GM23248 (cell line): ENCODE measurements at regions not wholly inside any gene's neighbourhood (a gene's known extent, or its start where the extent isn't known, plus 50 kb on each side); places are given as distances from the start of the nearest gene placed in this dataset.

Experiments
- DNase-seq: peaks from one replicate; pipeline ENCODE4 v3.0.0-alpha.2; 2015
- H2AFZ ChIP-seq: fragments of 200-600 bp; sonication (generic); 2 replicates; pipeline ENCODE4 v1.6.1; 2016; ENCODE audit warnings: antibody characterized with exemption
- H3F3A ChIP-seq: fragments of 200-600 bp; sonication (generic); 2 replicates; pipeline ENCODE4 v1.6.1; 2016; ENCODE audit warnings: mild to moderate bottlenecking, antibody characterized with exemption, mixed run types; ENCODE audit not compliant: insufficient read depth
- H3K27ac ChIP-seq: fragments of 200-600 bp; sonication (generic); 2 replicates; pipeline ENCODE4 v1.5.1; 2016; ENCODE audit warnings: mild to moderate bottlenecking
- H3K27me3 ChIP-seq: fragments of 200-600 bp; sonication (generic); replicated peaks from 2 replicates; pipeline ENCODE4 v1.6.1; 2016; ENCODE audit warnings: mild to moderate bottlenecking; ENCODE audit not compliant: insufficient read depth
- H3K36me3 ChIP-seq: fragments of 200-600 bp; sonication (generic); 2 replicates; pipeline ENCODE4 v1.6.1; 2016; ENCODE audit warnings: low read depth, mild to moderate bottlenecking
- H3K4me1 ChIP-seq: fragments of 200-600 bp; sonication (generic); 2 replicates; pipeline ENCODE4 v1.6.1; 2016; ENCODE audit warnings: mild to moderate bottlenecking; ENCODE audit not compliant: insufficient read depth
- H3K4me2 ChIP-seq: fragments of 200-600 bp; sonication (generic); one replicate; pipeline ENCODE4 v1.6.1; 2016; ENCODE audit warnings: mild to moderate bottlenecking; ENCODE audit not compliant: unreplicated experiment
- H3K4me3 ChIP-seq: fragments of 200-600 bp; sonication (generic); 2 replicates; pipeline ENCODE4 v1.5.1; 2016; ENCODE audit warnings: mild to moderate bottlenecking
- H3K79me2 ChIP-seq: fragments of 200-600 bp; sonication (generic); 2 replicates; pipeline ENCODE4 v1.6.1; 2016; ENCODE audit warnings: mild to moderate bottlenecking; ENCODE audit not compliant: insufficient read depth
- H3K9ac ChIP-seq: fragments of 200-600 bp; sonication (generic); 2 replicates; pipeline ENCODE4 v1.6.1; 2016; ENCODE audit warnings: mild to moderate bottlenecking
- H3K9me2 ChIP-seq: fragments of 200-600 bp; sonication (generic); 2 replicates; pipeline ENCODE4 v1.6.1; 2016; ENCODE audit warnings: mixed run types, mild to moderate bottlenecking, moderate library complexity; ENCODE audit not compliant: insufficient read depth
- H3K9me3 ChIP-seq: fragments of 200-600 bp; sonication (generic); one replicate; pipeline ENCODE4 v1.6.1; 2017; ENCODE audit warnings: low read depth
- H4K20me1 ChIP-seq: fragments of 200-600 bp; sonication (generic); 2 replicates; pipeline ENCODE4 v1.6.0; 2016; ENCODE audit not compliant: insufficient read depth
- EZH2 ChIP-seq: fragments of 200-600 bp; sonication (generic); IDR thresholded peaks from 2 replicates; pipeline ENCODE4 v1.6.1; 2018; ENCODE audit warnings: antibody characterized with exemption, mild to moderate bottlenecking; ENCODE audit not compliant: insufficient read depth, poor library complexity, severe bottlenecking
- EZH2phosphoT487 ChIP-seq: fragments of 200-600 bp; sonication (generic); IDR thresholded peaks from 2 replicates; pipeline ENCODE4 v1.6.1; 2018; ENCODE audit warnings: antibody characterized with exemption, moderate library complexity, mild to moderate bottlenecking, low read depth; ENCODE audit not compliant: insufficient read depth
- WGBS, 2 experiments: methylation state at CpG; one replicate each; pipeline ENCODE4 v1.1.6; 2015 to 2017; ENCODE audit warnings: low lambda C conversion rate in 2 of 2, low coverage in 1 of 2; ENCODE audit errors: missing lambda C conversion rate in 2 of 2; 5-methylcytosine and 5-hydroxymethylcytosine counted together
- in situ Hi-C: fragments of 300-500 bp; cut with MboI; formaldehyde crosslinking; loops from 2 replicates; pipeline ENCODE4 v1.15.0; 2020

DNA sequence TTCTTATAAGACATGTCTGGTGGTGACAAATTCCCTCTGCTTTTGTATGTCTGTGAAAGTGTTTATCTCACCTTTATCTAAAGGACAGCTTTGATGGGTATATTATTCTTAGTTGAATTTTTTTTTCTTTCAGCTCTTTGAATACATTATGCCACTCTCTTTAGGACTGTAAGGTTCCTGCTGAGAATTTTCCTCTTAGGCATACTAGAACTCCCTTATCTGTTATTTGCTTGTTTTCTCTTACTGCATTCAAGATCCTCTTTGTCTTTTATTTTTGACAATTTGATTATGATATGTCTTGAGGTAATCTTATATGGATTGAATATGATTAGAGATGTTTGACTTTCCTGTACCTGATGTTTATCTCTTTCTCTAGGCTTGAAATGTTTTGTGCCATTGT, 1328.4 kb downstream of the PCDH9 start:
- no peaks in the 10 kb centered on the region for H3K36me3 ChIP-seq
- no peaks in the 10 kb centered on the region for H3F3A ChIP-seq
- H3K9me2 ChIP-seq: no peaks in the 10 kb centered on the region
- DNase-seq: no peak
- TF ChIP-seq EZH2phosphoT487: no peak
- TF ChIP-seq EZH2: no peak
- no peak overlapping the region for H3K27ac ChIP-seq
- in situ Hi-C loops: no loop called here
- no peak overlapping the region for H3K4me2 ChIP-seq
- H3K9me3 ChIP-seq: no peaks in the 10 kb centered on the region
- H4K20me1 ChIP-seq: no peaks in the 10 kb centered on the region
- H3K4me1 ChIP-seq: no peaks in the 10 kb centered on the region
- H3K27me3 ChIP-seq: no peaks in the 10 kb centered on the region
- H2AFZ ChIP-seq: no peak overlapping the region
- no peak overlapping the region for H3K9ac ChIP-seq
- H3K79me2 ChIP-seq: no peaks in the 10 kb centered on the region
- H3K4me3 ChIP-seq: no peak overlapping the region

DNA sequence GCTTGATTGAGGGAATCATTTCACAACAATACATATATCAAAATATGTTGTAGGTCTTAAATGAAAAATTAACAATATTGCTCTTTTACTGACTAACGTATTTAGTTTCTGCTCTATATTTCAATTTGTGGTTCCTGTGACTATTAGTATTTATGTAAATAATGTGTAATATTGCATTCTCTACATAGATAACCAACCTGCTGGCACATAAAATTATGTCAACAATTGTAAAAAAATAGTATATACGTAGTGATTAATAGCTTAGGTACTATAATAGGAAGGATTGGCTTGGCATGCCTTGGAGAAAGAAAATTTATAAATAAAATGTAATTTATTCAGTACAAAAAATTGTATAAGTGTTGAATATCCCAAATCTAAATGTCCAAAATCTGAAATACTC, 1336.1 kb downstream of the PCDH9 start:
- no peaks in the 10 kb centered on the region for H4K20me1 ChIP-seq
- TF ChIP-seq EZH2 (no peak), EZH2phosphoT487 (no peak)
- H2AFZ ChIP-seq: no peak overlapping the region
- H3K9me3 ChIP-seq: no peaks in the 10 kb centered on the region
- no peaks in the 10 kb centered on the region for H3K9me2 ChIP-seq
- H3K9ac ChIP-seq: no peak overlapping the region
- no peaks in the 10 kb centered on the region for H3K79me2 ChIP-seq
- no peaks in the 10 kb centered on the region for H3K27me3 ChIP-seq
- no peaks in the 10 kb centered on the region for H3K36me3 ChIP-seq
- H3K4me1 ChIP-seq: no peaks in the 10 kb centered on the region
- no peaks in the 10 kb centered on the region for H3F3A ChIP-seq
- no peak overlapping the region for H3K27ac ChIP-seq
- H3K4me2 ChIP-seq: no peak overlapping the region
- 9 to 11% methylated on average over 2 of the region's 2 CpGs for WGBS, 2 experiments
- DNase-seq: no peak
- H3K4me3 ChIP-seq: no peak overlapping the region
- in situ Hi-C loops: no loop called here

DNA sequence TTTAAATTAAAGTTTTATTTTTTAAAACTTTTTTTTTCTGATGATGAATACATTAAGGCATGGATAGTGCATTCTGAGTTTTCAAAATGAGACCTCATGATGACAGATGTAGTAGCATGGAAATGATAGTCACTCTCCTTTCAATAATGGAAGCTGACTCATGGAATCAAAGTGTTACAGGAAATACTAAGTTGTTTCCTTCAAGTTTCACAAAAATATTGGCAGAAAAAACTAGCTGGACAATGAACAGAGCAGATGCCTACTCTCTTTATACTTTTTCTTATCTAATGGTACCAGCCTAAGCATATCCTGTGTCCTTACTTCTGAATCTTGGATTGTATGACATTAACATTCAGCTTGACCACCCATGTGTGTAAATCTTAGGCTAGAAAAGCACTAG, 1337.3 kb downstream of the PCDH9 start:
- Histone ChIP-seq H3K27ac (no peak overlapping the region), H2AFZ (no peak overlapping the region), H4K20me1 (no peaks in the 10 kb centered on the region), H3K4me3 (no peak overlapping the region), H3K27me3 (no peaks in the 10 kb centered on the region), H3K9ac (no peak overlapping the region), H3K36me3 (no peaks in the 10 kb centered on the region), H3K9me2 (no peaks in the 10 kb centered on the region), H3F3A (no peaks in the 10 kb centered on the region), H3K4me2 (no peak overlapping the region), H3K79me2 (no peaks in the 10 kb centered on the region), H3K9me3 (no peaks in the 10 kb centered on the region), H3K4me1 (no peaks in the 10 kb centered on the region)
- no peak for DNase-seq
- TF ChIP-seq EZH2phosphoT487 (no peak), EZH2 (no peak)
- in situ Hi-C loops: no loop called here

DNA sequence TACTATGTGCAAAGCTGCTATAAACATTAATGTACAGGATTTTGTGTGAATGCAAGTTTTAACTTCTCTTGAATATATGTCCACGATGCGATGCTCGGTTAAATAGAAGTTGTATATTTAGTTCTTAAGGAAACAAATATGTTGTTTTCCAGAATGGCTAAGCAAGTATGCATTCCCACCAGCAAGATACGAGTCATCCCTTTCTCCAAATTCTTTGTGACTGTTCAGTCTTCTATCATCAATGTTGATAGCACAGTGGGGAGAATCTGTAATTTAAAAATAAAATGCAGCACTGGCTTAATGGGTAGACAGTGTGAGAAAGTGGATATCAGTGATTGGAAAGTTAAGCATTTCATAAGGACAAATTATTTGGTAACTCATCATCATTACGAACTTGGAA, 1340.8 kb downstream of the PCDH9 start:
- DNase-seq: no peak
- no peaks in the 10 kb centered on the region for H4K20me1 ChIP-seq
- H3K9me3 ChIP-seq: no peaks in the 10 kb centered on the region
- no peaks in the 10 kb centered on the region for H3K36me3 ChIP-seq
- H3K9ac ChIP-seq: no peak overlapping the region
- H3K4me2 ChIP-seq: no peak overlapping the region
- H3F3A ChIP-seq: no peaks in the 10 kb centered on the region
- in situ Hi-C loops: no loop called here
- H3K79me2 ChIP-seq: no peaks in the 10 kb centered on the region
- H3K4me1 ChIP-seq: no peaks in the 10 kb centered on the region
- no peak overlapping the region for H3K27ac ChIP-seq
- 32 to 33% methylated on average over 5 of the region's 5 CpGs for WGBS, 2 experiments
- TF ChIP-seq EZH2phosphoT487 (no peak), EZH2 (no peak)
- H3K4me3 ChIP-seq: no peak overlapping the region
- no peaks in the 10 kb centered on the region for H3K9me2 ChIP-seq
- H3K27me3 ChIP-seq: no peaks in the 10 kb centered on the region
- no peak overlapping the region for H2AFZ ChIP-seq

DNA sequence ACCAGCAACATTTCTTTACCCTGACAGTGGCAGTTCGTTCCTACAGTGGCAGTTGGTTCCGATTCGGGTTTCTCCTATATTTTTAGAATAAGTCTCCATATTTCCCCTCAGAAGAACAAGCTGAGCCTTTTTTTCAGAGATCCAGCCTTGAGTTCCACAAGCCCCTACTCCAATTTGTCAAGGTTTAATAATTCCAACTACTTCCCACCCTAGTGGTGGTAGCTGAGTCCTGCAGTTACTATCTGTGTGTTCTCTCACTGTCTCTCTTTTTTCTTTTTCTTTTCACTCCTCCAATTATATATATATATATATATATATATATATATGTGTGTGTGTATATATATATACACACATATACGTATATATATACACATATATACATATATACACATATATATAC, 1347.3 kb downstream of the PCDH9 start:
- Histone ChIP-seq H3K4me1 (no peaks in the 10 kb centered on the region), H3K4me3 (no peak overlapping the region), H3K36me3 (no peaks in the 10 kb centered on the region), H2AFZ (no peak overlapping the region), H3K9ac (no peak overlapping the region), H3K4me2 (no peak overlapping the region), H3K9me3 (no peaks in the 10 kb centered on the region), H3K79me2 (no peaks in the 10 kb centered on the region), H3F3A (no peaks in the 10 kb centered on the region), H4K20me1 (no peaks in the 10 kb centered on the region), H3K27ac (no peak overlapping the region), H3K9me2 (no peaks in the 10 kb centered on the region), H3K27me3 (no peaks in the 10 kb centered on the region)
- WGBS, 2 experiments: 35 to 42% methylated on average over 4 of the region's 4 CpGs
- no peak for DNase-seq
- TF ChIP-seq EZH2phosphoT487 (no peak), EZH2 (no peak)
- in situ Hi-C loops: no loop called here
